ENCODE measurements at regions not wholly inside any gene's neighbourhood (a gene's known extent, or its start where the extent isn't known, plus 50 kb on each side); places are given as distances from the start of the nearest gene placed in this dataset.
"Not testable (repeated sequence)": the region's sequence is repeated elsewhere in the genome, so short reads cannot be mapped to it uniquely, and the experiment has no call there.

- Histone ChIP-seq H3K27me3 (peaks cover 0 to 4% (median 3%) of the 10 kb centered on the region in 3 donors), H3K4me3 (no peak overlapping the region), H3K36me3 (no peaks in the 10 kb centered on the region), H3K4me1 (no peaks in the 10 kb centered on the region), H3K27ac (no peak overlapping the region), H3K9me3 (peaks cover 0 to 4% (median 0%) of the 10 kb centered on the region in 3 donors)
- in situ Hi-C loops (cut with MboI; ENCODE audit: low sequenced_read_pairs in 4 of 4): no loop called here
- intact Hi-C loops (cut with DNase I; ENCODE audit: low total_unique reads): no loop called here
- TF ChIP-seq CTCF (IDR thresholded peaks at IDR 0.05 in 4 of 5, conservative IDR thresholded peaks at IDR 0.05 in 1 of 5) (no peak), POLR2A (IDR thresholded peaks at IDR 0.05) (no peak)
- ATAC-seq (no peak), DNase-seq (no peak)
These were observed 60.4 kb upstream of the SMIM23 start for GRCh38 chr5:171725205-171725601.

GRCh38 chr5:171726819-171727218 lies 58.8 kb upstream of the SMIM23 start:
- in situ Hi-C loops (cut with MboI; ENCODE audit: low sequenced_read_pairs in 4 of 4); intact Hi-C loops (cut with DNase I; ENCODE audit: low total_unique reads); H3K27ac ChIP-seq; H3K36me3 ChIP-seq; H3K4me3 ChIP-seq; H3K4me1 ChIP-seq; DNase-seq; H3K9me3 ChIP-seq; ATAC-seq; H3K27me3 ChIP-seq: not testable (repeated sequence)

- H3K27me3 ChIP-seq: no peaks in the 10 kb centered on the region
- DNase-seq: no peak
- ATAC-seq: no peak
- no peak for TF ChIP-seq CTCF (IDR thresholded peaks at IDR 0.05 in 4 of 5, conservative IDR thresholded peaks at IDR 0.05 in 1 of 5)
- TF ChIP-seq POLR2A (IDR thresholded peaks at IDR 0.05): no peak
- in situ Hi-C loops (cut with MboI; ENCODE audit: low sequenced_read_pairs in 4 of 4) (no loop called here), intact Hi-C loops (cut with DNase I; ENCODE audit: low total_unique reads) (no loop called here)
- no peaks in the 10 kb centered on the region for H3K36me3 ChIP-seq
- H3K9me3 ChIP-seq: peaks cover 0 to 4% (median 0%) of the 10 kb centered on the region in 3 donors
- no peak overlapping the region for H3K4me3 ChIP-seq
- H3K4me1 ChIP-seq: no peaks in the 10 kb centered on the region
- no peak overlapping the region for H3K27ac ChIP-seq
These were observed 56.9 kb upstream of the SMIM23 start for GRCh38 chr5:171728686-171729085.

Measured in gastrocnemius medialis (tissue), 4 donors.